Mesenchymal stem cell (in vitro differentiated cells and primary cell): ENCODE measurements at regions not wholly inside any gene's neighbourhood (a gene's known extent, or its start where the extent isn't known, plus 50 kb on each side); places are given as distances from the start of the nearest gene placed in this dataset.

Experiments
- DNase-seq: peaks from one replicate; pipeline ENCODE4 v3.0.0-alpha.2; 2013
- H2AFZ ChIP-seq: one replicate; pipeline ENCODE4 v1.6.1; 2013; ENCODE audit warnings: low read depth, mild to moderate bottlenecking, control low read depth, inconsistent platforms, low read length, moderate library complexity
- H2AK5ac ChIP-seq: 2 replicates; pipeline ENCODE4 v1.6.1; 2013; ENCODE audit warnings: low read length, moderate library complexity, mild to moderate bottlenecking, inconsistent platforms; ENCODE audit not compliant: severe bottlenecking
- H2BK120ac ChIP-seq: one replicate; pipeline ENCODE4 v1.6.1; 2013; ENCODE audit warnings: low read depth, mild to moderate bottlenecking, inconsistent platforms, low read length, moderate library complexity
- H2BK12ac ChIP-seq, 2 experiments: one replicate each; pipeline ENCODE4 v1.6.1; 2013; ENCODE audit warnings: inconsistent platforms in 2 of 2, low read length in 2 of 2, mild to moderate bottlenecking in 2 of 2, moderate library complexity in 2 of 2, control low read depth in 1 of 2
- H2BK15ac ChIP-seq: one replicate; pipeline ENCODE4 v1.6.1; 2013; ENCODE audit warnings: mild to moderate bottlenecking, low read depth, inconsistent platforms; ENCODE audit not compliant: poor library complexity, severe bottlenecking
- H2BK5ac ChIP-seq: 2 replicates; pipeline ENCODE4 v1.6.1; 2013; ENCODE audit warnings: low read depth, mild to moderate bottlenecking, low read length, control low read depth, inconsistent platforms; ENCODE audit not compliant: poor library complexity, severe bottlenecking
- H3K14ac ChIP-seq, 2 experiments: one replicate each; pipeline ENCODE4 v1.6.1; 2013; ENCODE audit warnings: inconsistent platforms in 2 of 2, low read length in 2 of 2, control low read depth in 1 of 2, mild to moderate bottlenecking in 1 of 2, moderate library complexity in 1 of 2
- H3K18ac ChIP-seq, 2 experiments: one replicate each; pipeline ENCODE4 v1.6.1; 2013; ENCODE audit warnings: inconsistent platforms in 2 of 2, low read length in 2 of 2, control low read depth in 1 of 2, low read depth in 1 of 2, mild to moderate bottlenecking in 1 of 2
- H3K23ac ChIP-seq, 2 experiments: one replicate each; pipeline ENCODE4 v1.6.1; 2013; ENCODE audit warnings: inconsistent platforms in 2 of 2, low read length in 2 of 2, mild to moderate bottlenecking in 2 of 2, moderate library complexity in 2 of 2, control low read depth in 1 of 2
- H3K27ac ChIP-seq: 2 replicates; pipeline ENCODE4 v1.5.1; 2013; ENCODE audit warnings: mild to moderate bottlenecking, moderate library complexity, low read length, control low read depth, inconsistent platforms; ENCODE audit not compliant: poor library complexity, severe bottlenecking
- H3K27me3 ChIP-seq, 2 experiments: 2 replicates each; pipeline versions ENCODE4 v1.6.1 to v1.7.0; 2013; ENCODE audit warnings: low read length in 2 of 2, mild to moderate bottlenecking in 2 of 2, moderate library complexity in 2 of 2, control low read depth in 1 of 2, inconsistent platforms in 1 of 2; ENCODE audit not compliant: control insufficient read depth in 1 of 2, insufficient read depth in 1 of 2
- H3K36me3 ChIP-seq, 2 experiments: 2 replicates each; pipeline versions ENCODE4 v1.6.1 to v1.7.0; 2013; ENCODE audit warnings: low read length in 2 of 2, control low read depth in 1 of 2, inconsistent platforms in 1 of 2, low read depth in 1 of 2, mild to moderate bottlenecking in 1 of 2; ENCODE audit not compliant: insufficient read depth in 2 of 2, control insufficient read depth in 1 of 2
- H3K4ac ChIP-seq, 2 experiments: one replicate each; pipeline ENCODE4 v1.6.1; 2013; ENCODE audit warnings: inconsistent platforms in 2 of 2, low read length in 2 of 2, mild to moderate bottlenecking in 2 of 2, moderate library complexity in 2 of 2, control low read depth in 1 of 2, low read depth in 1 of 2
- H3K4me1 ChIP-seq: 2 replicates; pipeline ENCODE4 v1.6.1; 2013; ENCODE audit warnings: low read depth, low read length, control low read depth; ENCODE audit not compliant: control insufficient read depth, insufficient read depth
- H3K4me2 ChIP-seq: 2 replicates; pipeline ENCODE4 v1.6.1; 2013; ENCODE audit warnings: low read length, mild to moderate bottlenecking, inconsistent platforms; ENCODE audit not compliant: poor library complexity, severe bottlenecking
- H3K4me3 ChIP-seq, 2 experiments: 2 replicates each; pipeline versions ENCODE4 v1.5.1 to v1.7.0; 2013; ENCODE audit warnings: low read length in 2 of 2, mild to moderate bottlenecking in 2 of 2, control low read depth in 1 of 2, low read depth in 1 of 2; ENCODE audit not compliant: insufficient read depth in 1 of 2
- H3K79me1 ChIP-seq: replicated peaks from 2 replicates; pipeline ENCODE4 v1.6.1; 2013; ENCODE audit warnings: mild to moderate bottlenecking, control low read depth, low read length, inconsistent platforms; ENCODE audit not compliant: poor library complexity, severe bottlenecking
- H3K9ac ChIP-seq: 2 replicates; pipeline ENCODE4 v1.7.0; 2013; ENCODE audit warnings: mild to moderate bottlenecking, low read length, moderate library complexity
- H3K9me3 ChIP-seq: 2 replicates; pipeline ENCODE4 v1.7.0; 2013; ENCODE audit warnings: mild to moderate bottlenecking, low read length; ENCODE audit not compliant: control insufficient read depth
- H4K8ac ChIP-seq: one replicate; pipeline ENCODE4 v1.6.1; 2013; ENCODE audit warnings: inconsistent platforms, mild to moderate bottlenecking, low read length, moderate library complexity
- H4K91ac ChIP-seq: one replicate; pipeline ENCODE4 v1.6.1; 2013; ENCODE audit warnings: mild to moderate bottlenecking, low read length, inconsistent platforms
- WGBS: methylation state at CpG from one replicate; pipeline ENCODE4 v1.1.7; 2013; ENCODE audit warnings: mixed read lengths; 5-methylcytosine and 5-hydroxymethylcytosine counted together

GRCh38 chr11:92443199-92443598 lies 218.6 kb downstream of the FAT3 start:
- Histone ChIP-seq H3K4me1 (no peaks in the 10 kb centered on the region), H2BK15ac (no peak overlapping the region), H3K23ac (no peak overlapping the region), H3K79me1 (no peaks in the 10 kb centered on the region), H2AK5ac (no peak overlapping the region), H3K36me3 (no peaks in the 10 kb centered on the region), H3K9ac (no peak overlapping the region), H2BK5ac (no peak overlapping the region), H3K9me3 (no peaks in the 10 kb centered on the region), H2AFZ (no peak overlapping the region), H3K4me2 (no peak overlapping the region), H2BK12ac (no peak overlapping the region), H4K91ac (no peak overlapping the region), H2BK120ac (no peak overlapping the region), H3K14ac (no peak overlapping the region), H3K4ac (no peak overlapping the region), H3K27ac (no peak overlapping the region), H3K4me3 (no peak overlapping the region), H3K27me3 (no peaks in the 10 kb centered on the region), H4K8ac (no peak overlapping the region), H3K18ac (no peak overlapping the region)
- 93% methylated on average over 1 of the region's 2 CpGs for WGBS
- DNase-seq, result no peak

- Histone ChIP-seq H3K18ac (no peak overlapping the region), H3K14ac (no peak overlapping the region), H3K9ac (no peak overlapping the region), H3K9me3 (no peaks in the 10 kb centered on the region), H3K36me3 (no peaks in the 10 kb centered on the region), H2BK5ac (no peak overlapping the region), H2AK5ac (no peak overlapping the region), H2BK15ac (no peak overlapping the region), H2AFZ (no peak overlapping the region), H3K27ac (no peak overlapping the region), H3K27me3 (no peaks in the 10 kb centered on the region), H2BK12ac (no peak overlapping the region), H3K4ac (no peak overlapping the region), H3K4me2 (no peak overlapping the region), H4K8ac (no peak overlapping the region), H2BK120ac (no peak overlapping the region), H3K4me1 (no peaks in the 10 kb centered on the region), H3K4me3 (no peak overlapping the region), H4K91ac (no peak overlapping the region), H3K79me1 (no peaks in the 10 kb centered on the region), H3K23ac (no peak overlapping the region)
- no peak for DNase-seq
- whole genome bisulfite sequencing, result 84% methylated on average over 3 of the region's 3 CpGs
These were observed 223.0 kb downstream of the FAT3 start for GRCh38 chr11:92447586-92447985.

GRCh38 chr11:92449222-92449621 lies 224.6 kb downstream of the FAT3 start:
- Histone ChIP-seq H3K27ac (no peak overlapping the region), H3K4me3 (no peak overlapping the region), H3K9me3 (no peaks in the 10 kb centered on the region), H3K4ac (no peak overlapping the region), H3K14ac (no peak overlapping the region), H3K9ac (no peak overlapping the region), H4K91ac (no peak overlapping the region), H3K4me2 (no peak overlapping the region), H2AFZ (no peak overlapping the region), H2BK5ac (no peak overlapping the region), H3K23ac (no peak overlapping the region), H2AK5ac (no peak overlapping the region), H3K18ac (no peak overlapping the region), H2BK120ac (no peak overlapping the region), H2BK15ac (no peak overlapping the region), H2BK12ac (no peak overlapping the region), H3K27me3 (no peaks in the 10 kb centered on the region), H3K79me1 (no peaks in the 10 kb centered on the region), H3K36me3 (no peaks in the 10 kb centered on the region), H4K8ac (no peak overlapping the region), H3K4me1 (peaks cover 2% of the 10 kb centered on the region)
- no peak for DNase-seq
- WGBS, result 90% methylated on average over 2 of the region's 2 CpGs

GRCh38 chr11:92449780-92450179 lies 225.2 kb downstream of the FAT3 start:
- Histone ChIP-seq H3K4me2 (no peak overlapping the region), H3K27me3 (no peaks in the 10 kb centered on the region), H4K8ac (no peak overlapping the region), H3K79me1 (no peaks in the 10 kb centered on the region), H3K27ac (no peak overlapping the region), H3K23ac (no peak overlapping the region), H4K91ac (no peak overlapping the region), H2BK12ac (no peak overlapping the region), H3K4ac (no peak overlapping the region), H3K4me1 (peaks cover 2% of the 10 kb centered on the region), H2BK5ac (no peak overlapping the region), H3K9me3 (no peaks in the 10 kb centered on the region), H3K36me3 (no peaks in the 10 kb centered on the region), H3K9ac (no peak overlapping the region), H2BK15ac (no peak overlapping the region), H3K14ac (no peak overlapping the region), H3K18ac (no peak overlapping the region), H2BK120ac (no peak overlapping the region), H3K4me3 (no peak overlapping the region), H2AFZ (no peak overlapping the region), H2AK5ac (no peak overlapping the region)
- 86% methylated on average over 5 of the region's 5 CpGs for WGBS
- no peak for DNase-seq
